HEK293 (cell line): ENCODE measurements at regions not wholly inside any gene's neighbourhood (a gene's known extent, or its start where the extent isn't known, plus 50 kb on each side); places are given as distances from the start of the nearest gene placed in this dataset.

Experiments
- CTCF ChIA-PET: fragments of 350-600 bp; formaldehyde crosslinking; extraction: SDS; loops from one replicate; lab custom pipeline; 2021; ENCODE audit warnings: antibody characterized with exemption; lab: Yijun Ruan, JAX
- POLR2A ChIA-PET: fragments of 300-600 bp; formaldehyde crosslinking; extraction: SDS; loops from one replicate; lab custom pipeline; 2020; ENCODE audit warnings: antibody characterized with exemption, inconsistent platforms; lab: Yijun Ruan, JAX
- H3K27ac ChIP-seq: fragments of 200-500 bp; sonication (Bioruptor generic); 2 replicates; pipeline ENCODE4 v1.5.1; 2014; ENCODE audit warnings: low read depth, low read length, control low read depth, inconsistent platforms; ENCODE audit errors: extremely low read depth
- H3K36me3 ChIP-seq, 2 experiments: fragments of 200-500 bp in 1 of 2; sonication (Bioruptor generic) in 1 of 2; 1 replicate in 1 of 2; 2 replicates in 1 of 2; pipeline ENCODE4 v1.5.1; 2014 to 2017; ENCODE audit warnings: inconsistent platforms in 2 of 2, low read length in 2 of 2; ENCODE audit not compliant: control insufficient read depth in 2 of 2, insufficient read depth in 1 of 2
- H3K4me1 ChIP-seq: fragments of 200-500 bp; sonication (Bioruptor generic); 2 replicates; pipeline ENCODE4 v1.5.1; 2014; ENCODE audit warnings: mild to moderate bottlenecking, low read length, inconsistent platforms; ENCODE audit not compliant: control insufficient read depth, insufficient read depth
- H3K4me3 ChIP-seq: 2 replicates; pipeline ENCODE4 v1.5.1; 2011; ENCODE audit warnings: low read depth, mild to moderate bottlenecking, control low read depth, low read length, moderate library complexity
- H3K9me3 ChIP-seq: fragments of 200-500 bp; sonication (Bioruptor generic); 2 replicates; pipeline ENCODE4 v1.5.1; 2014; ENCODE audit warnings: low read depth, low read length, inconsistent platforms; ENCODE audit not compliant: control insufficient read depth, insufficient read depth
- BCL11B ChIP-seq: fragments of 450-650 bp; formaldehyde crosslinking; IDR thresholded peaks from 2 replicates; pipeline ENCODE4 v1.5.1; 2016; ENCODE audit warnings: low read depth, missing biosample characterization, missing genetic modification characterization
- GLIS1 ChIP-seq: fragments of 450-650 bp; formaldehyde crosslinking; IDR thresholded peaks from 2 replicates; pipeline ENCODE4 v1.5.1; 2016; ENCODE audit warnings: missing biosample characterization, missing genetic modification characterization
- IKZF3 ChIP-seq: fragments of 450-650 bp; IDR thresholded peaks from 2 replicates; pipeline ENCODE4 v1.5.0; 2018; ENCODE audit warnings: missing biosample characterization, mild to moderate bottlenecking, missing genetic modification characterization, moderate library complexity
- KLF16 ChIP-seq: fragments of 450-650 bp; formaldehyde crosslinking; IDR thresholded peaks from 2 replicates; pipeline ENCODE4 v1.5.1; 2017; ENCODE audit warnings: missing biosample characterization, missing genetic modification characterization
- SP2 ChIP-seq: fragments of 450-650 bp; formaldehyde crosslinking; IDR thresholded peaks from 2 replicates; pipeline ENCODE4 v1.5.1; 2016; ENCODE audit warnings: missing biosample characterization, missing genetic modification characterization
- YY1 ChIP-seq: fragments of 450-650 bp; formaldehyde crosslinking; IDR thresholded peaks from 2 replicates; pipeline ENCODE4 v1.5.1; 2018; ENCODE audit warnings: missing biosample characterization, missing genetic modification characterization
- ZNF19 ChIP-seq: fragments of 450-650 bp; formaldehyde crosslinking; IDR thresholded peaks from 2 replicates; pipeline ENCODE4; 2016; ENCODE audit warnings: missing biosample characterization, missing genetic modification characterization, low read depth
- ZNF302 ChIP-seq: fragments of 450-650 bp; formaldehyde crosslinking; IDR thresholded peaks from 2 replicates; pipeline ENCODE4 v1.5.1; 2016; ENCODE audit warnings: missing biosample characterization, missing genetic modification characterization, low read depth
- ZNF311 ChIP-seq: fragments of 450-650 bp; formaldehyde crosslinking; IDR thresholded peaks from 2 replicates; pipeline ENCODE4 v1.5.1; 2017; ENCODE audit warnings: missing biosample characterization, missing genetic modification characterization, borderline replicate concordance
- ZNF335 ChIP-seq: fragments of 450-650 bp; formaldehyde crosslinking; conservative IDR thresholded peaks from 2 replicates; pipeline ENCODE4 v1.5.1; 2016; ENCODE audit warnings: missing biosample characterization, missing genetic modification characterization
- ZNF341 ChIP-seq: fragments of 450-650 bp; formaldehyde crosslinking; IDR thresholded peaks from 2 replicates; pipeline ENCODE4; 2016; ENCODE audit warnings: low read depth, missing biosample characterization, missing genetic modification characterization
- ZNF350 ChIP-seq: fragments of 450-650 bp; formaldehyde crosslinking; IDR thresholded peaks from 2 replicates; pipeline ENCODE4 v1.5.0; 2017; ENCODE audit warnings: missing biosample characterization, mild to moderate bottlenecking, missing genetic modification characterization
- ZNF626 ChIP-seq: fragments of 450-650 bp; sonication (Bioruptor Pico); formaldehyde crosslinking; IDR thresholded peaks from 2 replicates; pipeline ENCODE4 v1.5.1; 2018; ENCODE audit warnings: missing biosample characterization, missing genetic modification characterization, inconsistent platforms
- ZNF76 ChIP-seq: fragments of 450-650 bp; formaldehyde crosslinking; IDR thresholded peaks from 2 replicates; pipeline ENCODE4; 2016; ENCODE audit warnings: low read depth, missing biosample characterization, missing genetic modification characterization, borderline replicate concordance
- TF ChIP-seq, protein P1 (sequence below): fragments of 450-650 bp; formaldehyde crosslinking; IDR thresholded peaks from 2 replicates; pipeline ENCODE4 v1.5.1; 2016; ENCODE audit warnings: missing biosample characterization, missing genetic modification characterization, low read depth
- TF ChIP-seq, protein P2 (sequence below): fragments of 450-650 bp; formaldehyde crosslinking; IDR thresholded peaks from 2 replicates; pipeline ENCODE4 v1.5.1; 2017; ENCODE audit warnings: missing biosample characterization, missing genetic modification characterization
- TF ChIP-seq, protein P3 (sequence below): fragments of 450-650 bp; formaldehyde crosslinking; IDR thresholded peaks from 2 replicates; pipeline ENCODE4 v1.5.0; 2017; ENCODE audit warnings: missing biosample characterization, missing genetic modification characterization, borderline replicate concordance
- TF ChIP-seq, protein P4 (sequence below): fragments of 450-650 bp; formaldehyde crosslinking; IDR thresholded peaks from 2 replicates; pipeline ENCODE4 v1.5.1; 2017; ENCODE audit warnings: missing biosample characterization, missing genetic modification characterization

DNA sequence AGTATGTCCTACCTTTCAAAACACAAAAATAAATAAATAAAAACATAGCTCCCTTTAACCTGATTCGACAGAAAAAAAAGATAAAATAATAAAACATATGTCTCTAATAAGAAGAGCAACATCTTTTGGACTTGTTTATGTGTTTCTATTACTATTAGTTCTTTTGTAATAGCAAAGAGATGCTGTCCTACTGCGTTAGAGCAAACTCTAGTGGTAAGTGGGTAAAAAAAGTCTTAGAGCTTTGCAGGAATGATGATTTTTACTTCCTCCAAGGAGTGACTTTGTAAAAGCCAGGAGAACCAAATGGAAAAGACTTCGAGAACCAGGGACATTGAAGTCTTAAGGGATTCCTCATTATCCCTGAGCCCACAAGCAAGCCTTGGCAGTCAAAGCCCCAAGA, 450.1 kb downstream of the METTL4 start (continued):
- TF ChIP-seq, protein P1, sequence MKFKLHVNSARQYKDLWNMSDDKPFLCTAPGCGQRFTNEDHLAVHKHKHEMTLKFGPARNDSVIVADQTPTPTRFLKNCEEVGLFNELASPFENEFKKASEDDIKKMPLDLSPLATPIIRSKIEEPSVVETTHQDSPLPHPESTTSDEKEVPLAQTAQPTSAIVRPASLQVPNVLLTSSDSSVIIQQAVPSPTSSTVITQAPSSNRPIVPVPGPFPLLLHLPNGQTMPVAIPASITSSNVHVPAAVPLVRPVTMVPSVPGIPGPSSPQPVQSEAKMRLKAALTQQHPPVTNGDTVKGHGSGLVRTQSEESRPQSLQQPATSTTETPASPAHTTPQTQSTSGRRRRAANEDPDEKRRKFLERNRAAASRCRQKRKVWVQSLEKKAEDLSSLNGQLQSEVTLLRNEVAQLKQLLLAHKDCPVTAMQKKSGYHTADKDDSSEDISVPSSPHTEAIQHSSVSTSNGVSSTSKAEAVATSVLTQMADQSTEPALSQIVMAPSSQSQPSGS (tag by site-specific recombination): no peak
- TF ChIP-seq, all 188 proteins: peak for 0

DNA sequence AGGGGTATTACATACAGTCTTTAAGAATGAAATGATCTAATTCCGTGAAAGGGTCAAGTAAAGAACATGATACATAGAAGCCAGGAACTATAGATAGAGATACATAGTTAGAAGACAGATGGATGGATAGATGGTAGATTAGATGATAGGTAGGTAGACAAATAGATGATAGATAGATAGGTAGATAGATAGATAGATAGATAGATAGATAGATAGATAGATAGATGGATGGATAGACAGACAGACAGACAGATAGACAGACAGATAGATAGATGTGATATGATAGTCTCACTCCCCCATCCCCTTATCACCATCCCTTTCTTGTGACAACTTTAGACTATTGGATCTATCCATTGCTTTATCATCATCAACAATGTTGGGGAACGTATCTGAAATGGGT, 448.2 kb downstream of the METTL4 start:
- no peaks in the 10 kb centered on the region for H3K4me1 ChIP-seq
- TF ChIP-seq, protein P2, sequence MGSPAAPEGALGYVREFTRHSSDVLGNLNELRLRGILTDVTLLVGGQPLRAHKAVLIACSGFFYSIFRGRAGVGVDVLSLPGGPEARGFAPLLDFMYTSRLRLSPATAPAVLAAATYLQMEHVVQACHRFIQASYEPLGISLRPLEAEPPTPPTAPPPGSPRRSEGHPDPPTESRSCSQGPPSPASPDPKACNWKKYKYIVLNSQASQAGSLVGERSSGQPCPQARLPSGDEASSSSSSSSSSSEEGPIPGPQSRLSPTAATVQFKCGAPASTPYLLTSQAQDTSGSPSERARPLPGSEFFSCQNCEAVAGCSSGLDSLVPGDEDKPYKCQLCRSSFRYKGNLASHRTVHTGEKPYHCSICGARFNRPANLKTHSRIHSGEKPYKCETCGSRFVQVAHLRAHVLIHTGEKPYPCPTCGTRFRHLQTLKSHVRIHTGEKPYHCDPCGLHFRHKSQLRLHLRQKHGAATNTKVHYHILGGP (tag by site-specific recombination): no peak
- no peak for TF ChIP-seq IKZF3 (tag by site-specific recombination)
- TF ChIP-seq ZNF626 (tag by site-specific recombination): no peak
- no peak for TF ChIP-seq ZNF335 (tag by site-specific recombination)
- no peak for TF ChIP-seq BCL11B (tag by site-specific recombination)
- no peak for TF ChIP-seq YY1
- no peak for TF ChIP-seq ZNF302
- no peak overlapping the region for H3K4me3 ChIP-seq
- ChIA-PET POLR2A (no interaction called here), CTCF (no interaction called here)
- H3K27ac ChIP-seq: no peak overlapping the region
- no peaks in the 10 kb centered on the region for H3K36me3 ChIP-seq
- no peaks in the 10 kb centered on the region for H3K9me3 ChIP-seq

DNA sequence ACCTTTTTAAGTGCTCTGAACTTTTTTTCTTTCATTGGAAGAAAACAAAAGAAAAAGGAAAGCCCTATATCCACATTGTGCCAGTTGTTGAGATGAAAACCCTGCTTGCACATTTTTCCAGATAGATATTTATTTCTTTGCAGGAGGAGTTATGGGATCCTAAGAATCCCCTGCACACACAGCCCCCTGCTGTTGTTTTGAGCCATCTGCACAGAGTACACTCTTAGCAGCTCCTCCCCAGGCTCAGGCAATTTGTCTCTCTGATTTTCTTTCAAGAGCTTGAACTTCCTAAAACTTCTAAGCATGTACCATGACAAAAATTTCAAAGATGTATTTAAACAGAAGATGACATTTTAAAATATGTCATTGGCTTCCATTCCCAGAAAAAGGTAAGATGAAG, 436.9 kb downstream of the METTL4 start:
- ChIA-PET CTCF (interaction anchor here (0.5 to 1.1 kb wide), 3 partner anchors 90 to 1609 kb away, joined by 3 read pairs; no protein-coding TSS in a partner anchor), POLR2A (interaction anchor here (0.6 kb wide), 1 partner anchor 28 kb away, joined by 4 read pairs; no protein-coding TSS in a partner anchor)
- TF ChIP-seq ZNF311 (tag by site-specific recombination): no peak

DNA sequence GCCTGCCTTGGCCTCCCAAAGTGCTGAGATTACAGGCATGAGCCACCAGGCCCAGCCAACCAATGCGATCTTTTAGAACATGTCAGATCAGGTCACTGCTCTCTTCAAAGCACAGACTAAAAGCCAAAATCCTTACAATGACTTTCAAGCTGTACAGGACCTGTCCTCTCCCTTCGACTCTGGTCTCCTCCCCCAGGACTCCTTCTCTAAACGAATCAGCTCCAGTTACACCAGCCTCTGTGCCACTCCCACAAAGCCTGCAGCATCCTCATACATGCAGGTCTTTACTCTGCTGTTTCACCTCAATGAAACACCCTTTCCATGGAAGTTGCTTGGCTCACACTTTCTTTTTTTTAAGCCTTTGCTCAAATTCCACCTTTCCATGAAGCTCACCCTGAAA, 436.0 kb downstream of the METTL4 start:
- no peaks in the 10 kb centered on the region for H3K36me3 ChIP-seq
- H3K4me3 ChIP-seq: no peak overlapping the region
- no peaks in the 10 kb centered on the region for H3K4me1 ChIP-seq
- no peak for TF ChIP-seq ZNF19 (tag by site-specific recombination)
- no peak for TF ChIP-seq GLIS1
- no peak overlapping the region for H3K27ac ChIP-seq
- CTCF ChIA-PET: interaction anchor here (1.1 to 1.6 kb wide), 2 partner anchors 89 kb away, joined by 3 to 4 read pairs; no protein-coding TSS in a partner anchor
- POLR2A ChIA-PET: interaction anchor here (0.5 kb wide), 1 partner anchor 20 kb away, joined by 3 read pairs; no protein-coding TSS in a partner anchor
- H3K9me3 ChIP-seq: no peaks in the 10 kb centered on the region

More for the DNA sequence above, 436.9 kb downstream of the METTL4 start:
- no peaks in the 10 kb centered on the region for H3K36me3 ChIP-seq
- H3K4me1 ChIP-seq: no peaks in the 10 kb centered on the region
- H3K27ac ChIP-seq: no peak overlapping the region
- H3K4me3 ChIP-seq: no peak overlapping the region
- no peaks in the 10 kb centered on the region for H3K9me3 ChIP-seq

DNA sequence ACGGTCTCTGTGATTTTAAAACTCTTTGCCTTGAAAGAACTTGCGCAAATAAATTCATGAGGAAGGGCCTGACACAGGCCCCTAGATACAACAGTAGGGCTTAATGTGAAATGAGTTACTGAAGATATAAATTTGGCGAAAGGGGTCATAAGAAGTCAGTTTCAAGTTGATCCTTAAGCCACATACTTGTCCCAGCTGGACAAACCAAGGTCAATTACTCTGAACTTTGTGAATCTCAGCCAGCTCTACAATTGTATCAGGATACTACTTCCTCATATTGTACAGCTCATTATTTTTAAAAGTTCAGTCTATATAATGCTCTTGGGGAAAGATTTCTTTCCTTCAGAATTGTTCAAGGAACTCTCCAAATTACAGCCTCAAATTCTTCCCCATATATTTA, 432.8 kb downstream of the METTL4 start:
- Histone ChIP-seq H3K27ac (no peak overlapping the region), H3K36me3 (no peaks in the 10 kb centered on the region), H3K9me3 (no peaks in the 10 kb centered on the region), H3K4me3 (no peak overlapping the region), H3K4me1 (no peaks in the 10 kb centered on the region)
- POLR2A ChIA-PET: no interaction called here
- CTCF ChIA-PET: no interaction called here
- TF ChIP-seq, protein P3, sequence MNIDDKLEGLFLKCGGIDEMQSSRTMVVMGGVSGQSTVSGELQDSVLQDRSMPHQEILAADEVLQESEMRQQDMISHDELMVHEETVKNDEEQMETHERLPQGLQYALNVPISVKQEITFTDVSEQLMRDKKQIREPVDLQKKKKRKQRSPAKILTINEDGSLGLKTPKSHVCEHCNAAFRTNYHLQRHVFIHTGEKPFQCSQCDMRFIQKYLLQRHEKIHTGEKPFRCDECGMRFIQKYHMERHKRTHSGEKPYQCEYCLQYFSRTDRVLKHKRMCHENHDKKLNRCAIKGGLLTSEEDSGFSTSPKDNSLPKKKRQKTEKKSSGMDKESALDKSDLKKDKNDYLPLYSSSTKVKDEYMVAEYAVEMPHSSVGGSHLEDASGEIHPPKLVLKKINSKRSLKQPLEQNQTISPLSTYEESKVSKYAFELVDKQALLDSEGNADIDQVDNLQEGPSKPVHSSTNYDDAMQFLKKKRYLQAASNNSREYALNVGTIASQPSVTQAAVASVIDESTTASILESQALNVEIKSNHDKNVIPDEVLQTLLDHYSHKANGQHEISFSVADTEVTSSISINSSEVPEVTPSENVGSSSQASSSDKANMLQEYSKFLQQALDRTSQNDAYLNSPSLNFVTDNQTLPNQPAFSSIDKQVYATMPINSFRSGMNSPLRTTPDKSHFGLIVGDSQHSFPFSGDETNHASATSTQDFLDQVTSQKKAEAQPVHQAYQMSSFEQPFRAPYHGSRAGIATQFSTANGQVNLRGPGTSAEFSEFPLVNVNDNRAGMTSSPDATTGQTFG (tag by site-specific recombination): no peak
- TF ChIP-seq KLF16 (tag by site-specific recombination) (no peak), ZNF341 (tag by site-specific recombination) (no peak), BCL11B (tag by site-specific recombination) (no peak), ZNF76 (no peak), ZNF350 (tag by site-specific recombination) (no peak), SP2 (no peak)
- TF ChIP-seq, protein P2 (tag by site-specific recombination): no peak
- TF ChIP-seq, protein P4, sequence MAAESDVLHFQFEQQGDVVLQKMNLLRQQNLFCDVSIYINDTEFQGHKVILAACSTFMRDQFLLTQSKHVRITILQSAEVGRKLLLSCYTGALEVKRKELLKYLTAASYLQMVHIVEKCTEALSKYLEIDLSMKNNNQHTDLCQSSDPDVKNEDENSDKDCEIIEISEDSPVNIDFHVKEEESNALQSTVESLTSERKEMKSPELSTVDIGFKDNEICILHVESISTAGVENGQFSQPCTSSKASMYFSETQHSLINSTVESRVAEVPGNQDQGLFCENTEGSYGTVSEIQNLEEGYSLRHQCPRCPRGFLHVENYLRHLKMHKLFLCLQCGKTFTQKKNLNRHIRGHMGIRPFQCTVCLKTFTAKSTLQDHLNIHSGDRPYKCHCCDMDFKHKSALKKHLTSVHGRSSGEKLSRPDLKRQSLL (tag by site-specific recombination): no peak
